DMS53 treated with DMSO at 0.1 percent for 48 hours (cell line): ENCODE measurements at regions not wholly inside any gene's neighbourhood (a gene's known extent, or its start where the extent isn't known, plus 50 kb on each side); places are given as distances from the start of the nearest gene placed in this dataset.
"Not testable (repeated sequence)": the region's sequence is repeated elsewhere in the genome, so short reads cannot be mapped to it uniquely, and the experiment has no call there.

Experiments
- DNase-seq: peaks from one replicate; lab custom pipeline; 2025; ENCODE audit not compliant: unreplicated experiment; lab: John Stamatoyannopoulos, UW

DNA sequence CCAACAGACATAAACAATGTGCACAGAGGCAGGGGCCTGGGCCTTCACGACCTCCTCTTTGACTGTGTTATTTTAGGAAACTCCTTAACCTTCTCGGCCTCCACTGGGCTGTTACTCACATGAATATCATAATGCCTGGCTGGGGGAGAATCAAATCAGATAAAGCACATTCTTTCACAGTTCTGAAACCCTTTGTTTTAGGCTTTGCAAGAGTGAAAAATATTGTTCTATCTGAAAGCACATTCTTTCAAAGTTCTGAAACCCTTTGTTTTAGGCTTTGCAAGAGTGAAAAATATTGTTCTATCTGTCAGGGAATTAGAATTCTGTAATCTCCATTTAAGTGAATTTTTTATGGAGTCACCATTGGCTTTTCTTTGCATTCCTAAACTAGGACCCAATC is 50.7 kb upstream of the SYNDIG1 start:
- no peak for DNase-seq

GRCh38 chr20:24417485-24417884 is 51.9 kb upstream of the SYNDIG1 start:
- no peak for DNase-seq

GRCh38 chr20:24415444-24415843 is 54.0 kb upstream of the SYNDIG1 start:
- DNase-seq, result not testable (repeated sequence)

DNA sequence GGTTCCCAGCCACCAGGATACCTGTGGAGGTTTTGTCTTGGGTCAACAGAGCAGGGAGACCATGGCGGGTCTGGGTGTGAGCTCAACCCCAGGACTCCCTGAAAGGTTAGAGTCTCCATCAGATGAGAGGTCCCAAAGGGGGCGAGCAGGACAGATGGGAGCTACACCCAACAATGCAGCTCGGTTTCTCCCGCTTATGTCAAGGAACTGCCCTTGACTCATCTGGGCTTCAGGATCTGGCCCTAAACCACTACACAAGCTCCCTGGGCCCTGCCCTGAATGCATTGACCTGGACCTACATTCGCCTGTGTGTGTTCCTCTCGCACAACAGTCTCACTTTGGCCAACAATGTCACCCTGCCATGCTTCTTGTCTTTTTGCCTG is 57.6 kb upstream of the SYNDIG1 start:
- no peak for DNase-seq

DNA sequence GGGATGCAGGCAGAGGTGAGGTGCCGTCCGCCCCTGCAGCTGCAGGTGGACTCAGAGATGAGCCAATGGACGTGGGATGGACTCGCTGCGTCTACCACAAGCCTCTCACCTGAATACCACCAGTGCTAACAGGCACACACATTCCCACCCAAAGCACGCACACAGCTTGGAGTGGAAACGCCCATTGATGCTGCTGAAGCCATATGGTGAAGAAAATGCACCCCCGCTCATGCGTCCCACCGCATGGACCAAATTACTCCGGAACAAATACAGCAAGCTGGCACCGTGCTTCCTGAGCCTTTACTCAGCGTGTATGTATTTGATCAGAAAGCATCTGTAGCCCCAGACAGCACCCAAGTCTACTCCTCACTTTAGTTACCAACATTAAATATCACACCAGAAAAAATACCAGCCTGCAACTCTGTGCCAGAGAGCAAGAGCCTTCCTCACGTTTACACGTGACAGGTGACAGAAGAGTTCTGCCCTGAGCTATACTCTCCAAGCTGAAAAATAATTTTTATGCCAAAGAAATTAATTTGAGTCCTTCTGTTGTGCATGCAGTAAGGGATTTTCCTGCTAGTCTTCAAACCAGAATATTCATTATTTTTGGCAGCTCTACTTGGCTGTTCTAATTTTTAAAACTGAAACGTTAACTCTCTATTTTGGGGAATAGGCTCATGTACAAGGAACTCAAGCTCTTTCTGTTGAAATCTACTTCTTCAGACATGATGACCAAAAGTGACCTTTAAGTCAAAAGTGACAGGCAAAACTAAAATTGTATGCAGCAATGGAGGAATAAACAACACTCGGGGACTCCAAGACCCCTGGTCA is 58.2 kb upstream of the SYNDIG1 start:
- DNase-seq, result no peak

GRCh38 chr20:24407151-24407550 is 62.3 kb upstream of the SYNDIG1 start:
- no peak for DNase-seq

GRCh38 chr20:24406750-24407149 is 62.7 kb upstream of the SYNDIG1 start:
- no peak for DNase-seq

DNA sequence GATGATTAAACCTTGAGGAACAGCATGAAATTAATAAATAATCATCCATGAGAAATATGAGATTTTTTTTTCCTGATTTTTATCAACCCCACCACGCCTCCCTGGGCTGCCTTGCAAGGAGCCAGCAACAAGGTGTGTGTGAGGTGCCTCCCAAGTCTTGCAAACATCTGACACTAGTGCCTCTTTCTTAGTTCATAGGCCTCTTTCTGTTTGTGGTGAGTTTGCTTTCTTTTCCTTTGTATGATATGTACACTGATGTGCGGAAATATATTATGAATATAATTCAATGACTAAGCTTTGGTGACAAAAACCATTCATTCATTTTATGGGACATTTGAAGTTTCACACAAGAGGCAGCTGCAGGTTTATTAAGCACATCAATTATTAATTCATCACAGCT is 63.2 kb upstream of the SYNDIG1 start:
- DNase-seq, result no peak

DNA sequence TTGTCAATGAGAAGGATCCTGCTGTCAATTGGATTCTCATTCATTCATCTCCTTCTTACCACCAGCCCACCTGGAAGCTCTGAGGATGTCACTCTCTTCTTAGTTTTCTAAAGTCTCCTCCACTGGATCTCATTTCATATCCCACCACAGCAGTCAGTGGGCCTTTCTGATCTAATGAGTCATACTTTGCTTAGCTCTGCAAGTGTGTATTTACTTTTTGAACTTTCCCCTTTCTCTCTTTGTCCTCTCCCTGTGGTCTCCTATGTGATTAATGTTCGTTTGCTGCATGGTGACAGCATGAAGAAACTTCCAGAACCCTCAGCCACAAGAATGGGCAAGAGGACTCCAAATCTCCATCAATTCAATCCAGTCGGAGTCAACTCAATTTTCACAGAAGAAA is 63.6 kb upstream of the SYNDIG1 start:
- no peak for DNase-seq

GRCh38 chr20:24403406-24403805 is 66.0 kb upstream of the SYNDIG1 start:
- no peak for DNase-seq

GRCh38 chr20:24402188-24402587 is 67.2 kb upstream of the SYNDIG1 start:
- DNase-seq, result no peak

GRCh38 chr20:24395151-24395550 is 74.3 kb upstream of the SYNDIG1 start:
- no peak for DNase-seq

GRCh38 chr20:24393903-24394302 is 75.5 kb upstream of the SYNDIG1 start:
- DNase-seq, result no peak

DNA sequence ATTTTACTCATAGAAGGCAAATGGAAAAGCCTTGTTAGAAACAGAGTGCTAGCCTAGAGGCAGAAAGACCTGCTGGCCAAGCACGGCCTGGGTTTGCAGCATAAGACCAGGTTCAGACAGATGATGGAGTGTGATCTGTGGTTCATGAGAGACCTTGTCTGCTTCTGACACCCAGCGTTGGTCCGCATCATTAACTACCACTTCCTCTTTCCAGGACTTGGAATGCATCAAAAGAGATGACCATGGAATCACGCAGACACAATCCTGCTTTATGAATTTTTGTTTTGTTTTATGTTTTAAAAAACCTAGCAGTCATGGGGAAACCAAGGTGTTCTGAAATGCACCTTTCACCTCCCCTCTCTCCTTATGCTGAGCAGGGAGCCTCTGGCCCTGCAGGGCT is 76.8 kb upstream of the SYNDIG1 start:
- DNase-seq, result no peak

DNA sequence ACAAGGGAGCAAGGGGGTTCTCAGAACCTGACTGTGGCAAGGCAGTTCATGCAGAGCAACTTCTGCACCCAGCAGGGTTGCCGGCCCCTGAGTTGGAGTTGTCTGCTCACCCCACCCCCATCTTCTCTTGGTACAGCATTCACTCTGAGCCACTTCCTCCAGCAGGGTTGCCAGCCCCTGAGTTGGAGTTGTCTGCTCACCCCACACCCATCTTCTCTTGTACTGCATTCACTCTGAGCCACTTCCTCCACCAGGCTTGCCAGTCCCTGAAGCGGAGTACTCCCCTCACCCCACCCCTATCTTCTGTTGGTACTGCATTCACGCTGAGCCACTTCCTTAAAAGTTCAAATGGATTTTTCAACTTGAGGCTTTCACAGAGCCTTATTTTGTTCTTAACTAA is 79.7 kb upstream of the SYNDIG1 start:
- no peak for DNase-seq

GRCh38 chr20:24388828-24389380 is 80.5 kb upstream of the SYNDIG1 start:
- DNase-seq, result no peak

GRCh38 chr20:24385547-24385946 is 83.9 kb upstream of the SYNDIG1 start:
- no peak for DNase-seq

DNA sequence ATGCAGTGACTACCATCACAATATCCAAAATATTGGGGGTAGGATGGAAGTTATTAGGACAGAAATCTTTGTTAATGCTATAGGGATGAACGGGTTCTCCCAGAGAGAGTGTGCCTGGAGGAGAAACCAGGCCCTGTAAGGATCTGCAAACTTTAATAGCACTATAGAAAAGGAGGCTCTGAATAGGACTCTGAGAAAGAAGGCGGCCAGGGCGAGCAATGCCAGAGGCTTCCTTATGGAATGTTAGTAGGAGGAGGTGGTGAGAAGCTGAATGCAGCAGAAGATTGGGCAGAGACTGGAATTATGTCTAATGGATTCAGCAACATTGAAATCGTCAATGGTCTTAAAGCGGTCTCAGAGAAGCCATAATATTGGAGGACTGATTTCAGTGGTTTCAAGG is 84.6 kb upstream of the SYNDIG1 start:
- no peak for DNase-seq

DNA sequence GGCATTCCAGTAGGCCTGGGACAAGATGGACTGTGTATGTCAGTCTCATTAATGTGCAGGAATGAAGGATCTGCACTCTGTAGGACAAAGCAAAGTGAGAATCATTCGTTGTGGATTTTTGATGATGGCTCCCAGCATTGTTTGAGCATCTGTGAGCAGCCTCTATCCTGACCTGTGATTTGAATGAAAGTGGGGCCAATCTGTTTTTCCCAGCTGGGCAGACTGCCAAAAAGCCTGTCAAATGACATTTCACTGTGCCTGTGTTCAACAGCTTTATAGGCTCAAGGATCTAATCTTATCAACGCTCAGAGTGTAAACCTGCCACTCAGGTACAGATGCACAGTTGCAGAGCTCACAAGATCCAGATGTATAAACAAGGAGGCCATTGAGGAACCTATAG is 86.7 kb upstream of the SYNDIG1 start:
- DNase-seq, result no peak

- DNase-seq, result no peak
Measured at GRCh38 chr20:24382331-24382730, 87.1 kb upstream of the SYNDIG1 start.

DNA sequence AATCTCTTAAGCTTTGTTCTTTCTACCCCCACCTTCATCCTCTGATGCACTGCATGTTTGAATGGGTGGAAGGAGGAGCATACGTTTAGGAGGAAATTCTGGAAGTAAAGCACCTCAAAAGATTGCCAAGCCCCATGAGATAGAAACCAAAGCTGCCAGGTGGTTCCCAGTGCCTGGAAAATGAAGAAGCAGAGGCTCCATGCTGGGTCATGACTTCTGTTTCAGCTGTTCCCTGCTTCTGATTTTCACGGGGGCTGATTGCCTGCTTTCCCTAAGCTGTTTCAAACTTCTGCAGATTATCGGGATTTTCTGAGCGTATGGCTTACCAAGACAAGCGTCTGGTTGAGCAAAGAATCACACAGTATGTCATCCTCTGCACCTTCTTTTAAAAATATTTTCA is 87.5 kb upstream of the SYNDIG1 start:
- no peak for DNase-seq

DNA sequence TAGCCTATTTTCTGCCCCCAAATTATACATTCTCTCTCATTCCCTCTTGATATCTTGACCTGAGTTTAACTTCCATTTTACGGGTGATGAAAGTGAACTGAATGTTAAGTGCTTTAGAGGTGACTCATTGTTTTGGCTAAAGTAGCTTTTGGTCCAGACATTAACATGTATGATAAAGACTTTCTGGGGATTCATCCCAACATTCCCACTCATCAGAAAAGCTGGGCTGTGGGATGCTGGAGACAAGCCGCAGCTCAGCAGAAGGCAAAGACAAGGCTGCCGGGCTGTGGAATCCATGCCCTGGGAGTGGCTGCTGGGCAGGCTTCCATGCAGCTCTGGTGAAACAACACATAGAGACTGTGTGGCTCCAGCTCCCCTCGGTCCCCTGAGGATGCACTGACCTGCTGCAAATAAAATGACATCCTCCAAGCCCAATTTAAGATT is 89.9 kb upstream of the SYNDIG1 start:
- DNase-seq, result no peak
